ENCODE measurements at regions not wholly inside any gene's neighbourhood (a gene's known extent, or its start where the extent isn't known, plus 50 kb on each side); places are given as distances from the start of the nearest gene placed in this dataset.

DNA sequence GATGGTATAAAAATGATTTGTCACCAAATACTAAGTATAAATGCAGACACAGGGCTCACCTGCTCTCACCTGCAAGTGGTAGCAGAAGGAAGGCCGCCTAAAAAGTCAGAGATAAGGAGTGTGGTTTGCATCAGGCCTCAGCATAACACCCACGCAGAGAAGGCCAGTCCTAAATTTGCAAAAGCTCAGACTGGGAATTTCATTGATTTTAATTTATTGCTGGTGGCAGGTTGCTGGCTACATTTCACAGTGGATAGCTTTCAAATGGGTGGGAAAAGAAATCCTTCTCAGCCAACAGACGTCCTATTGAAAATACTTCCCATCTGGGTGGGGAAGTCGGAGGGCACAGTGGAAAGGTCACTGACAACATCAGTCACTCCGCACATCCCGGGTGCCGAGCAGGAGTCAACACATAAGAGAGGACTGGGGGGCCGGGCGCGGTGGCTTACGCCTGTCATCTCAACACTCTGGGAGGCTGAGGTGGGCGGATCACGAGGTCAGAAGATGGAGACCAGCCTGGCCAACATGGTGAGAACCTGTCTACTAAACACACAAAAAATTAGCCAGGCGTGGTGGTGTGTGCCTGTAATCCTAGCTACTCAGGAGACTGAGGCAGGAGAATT is 561.8 kb upstream of the MKI67 start:
- no peak overlapping the region for H3K4me3 ChIP-seq (ENCODE audit: low read depth, low read length)
- DNase-seq (ENCODE audit: low read depth) = no peak
- TF ChIP-seq, protein P1, sequence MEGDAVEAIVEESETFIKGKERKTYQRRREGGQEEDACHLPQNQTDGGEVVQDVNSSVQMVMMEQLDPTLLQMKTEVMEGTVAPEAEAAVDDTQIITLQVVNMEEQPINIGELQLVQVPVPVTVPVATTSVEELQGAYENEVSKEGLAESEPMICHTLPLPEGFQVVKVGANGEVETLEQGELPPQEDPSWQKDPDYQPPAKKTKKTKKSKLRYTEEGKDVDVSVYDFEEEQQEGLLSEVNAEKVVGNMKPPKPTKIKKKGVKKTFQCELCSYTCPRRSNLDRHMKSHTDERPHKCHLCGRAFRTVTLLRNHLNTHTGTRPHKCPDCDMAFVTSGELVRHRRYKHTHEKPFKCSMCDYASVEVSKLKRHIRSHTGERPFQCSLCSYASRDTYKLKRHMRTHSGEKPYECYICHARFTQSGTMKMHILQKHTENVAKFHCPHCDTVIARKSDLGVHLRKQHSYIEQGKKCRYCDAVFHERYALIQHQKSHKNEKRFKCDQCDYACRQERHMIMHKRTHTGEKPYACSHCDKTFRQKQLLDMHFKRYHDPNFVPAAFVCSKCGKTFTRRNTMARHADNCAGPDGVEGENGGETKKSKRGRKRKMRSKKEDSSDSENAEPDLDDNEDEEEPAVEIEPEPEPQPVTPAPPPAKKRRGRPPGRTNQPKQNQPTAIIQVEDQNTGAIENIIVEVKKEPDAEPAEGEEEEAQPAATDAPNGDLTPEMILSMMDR (IDR thresholded peaks at IDR 0.05; ENCODE audit: insufficient read depth, low read length) = no peak

- no peak overlapping the region for H3K4me3 ChIP-seq (ENCODE audit: low read depth, low read length)
- TF ChIP-seq, protein P1 (IDR thresholded peaks at IDR 0.05; ENCODE audit: insufficient read depth, low read length) = no peak
- DNase-seq (ENCODE audit: low read depth) = no peak
Measured at GRCh38 chr10:128689667-128690066, 563.4 kb upstream of the MKI67 start.

- no peak for DNase-seq (ENCODE audit: low read depth)
- no peak overlapping the region for H3K4me3 ChIP-seq (ENCODE audit: low read depth, low read length)
- TF ChIP-seq, protein P1 (IDR thresholded peaks at IDR 0.05; ENCODE audit: insufficient read depth, low read length) = no peak
Measured at GRCh38 chr10:128693493-128694131, 567.4 kb upstream of the MKI67 start.

DNA sequence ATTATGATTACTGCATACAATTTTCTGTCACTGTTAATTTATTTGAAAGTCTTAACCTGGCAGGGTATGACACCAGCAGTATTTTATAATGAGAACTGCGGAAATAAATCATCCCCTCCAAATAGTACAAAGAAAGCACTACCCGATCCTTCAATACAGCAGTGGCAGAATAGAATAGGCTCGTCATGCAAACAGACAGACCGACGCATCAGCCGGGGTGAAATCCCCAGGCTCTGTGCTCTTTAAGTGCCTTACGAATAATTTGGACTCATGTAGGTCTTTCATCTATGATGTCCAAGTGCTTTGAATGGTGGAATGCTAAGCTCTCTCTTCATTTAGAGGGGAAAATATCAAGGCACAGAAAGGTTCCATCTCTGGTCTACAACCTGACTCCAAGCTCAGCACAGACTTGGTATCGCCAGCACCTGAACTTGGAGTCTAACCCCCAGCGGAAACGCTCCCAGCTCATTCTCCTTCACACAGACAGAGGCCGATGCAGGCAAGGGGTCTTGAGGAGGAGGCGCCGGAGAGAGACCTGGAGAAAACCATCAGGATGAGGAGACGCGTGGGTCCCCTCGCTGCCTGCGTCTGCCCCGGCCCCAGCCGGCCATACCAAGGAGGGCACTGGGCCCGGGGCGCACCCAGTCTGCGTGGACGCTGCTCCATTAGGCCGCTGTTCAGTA is 568.1 kb upstream of the MKI67 start:
- no peak overlapping the region for H3K4me3 ChIP-seq (ENCODE audit: low read depth, low read length)
- DNase-seq (ENCODE audit: low read depth) = no peak
- TF ChIP-seq, protein P1 (IDR thresholded peaks at IDR 0.05; ENCODE audit: insufficient read depth, low read length) = no peak

DNA sequence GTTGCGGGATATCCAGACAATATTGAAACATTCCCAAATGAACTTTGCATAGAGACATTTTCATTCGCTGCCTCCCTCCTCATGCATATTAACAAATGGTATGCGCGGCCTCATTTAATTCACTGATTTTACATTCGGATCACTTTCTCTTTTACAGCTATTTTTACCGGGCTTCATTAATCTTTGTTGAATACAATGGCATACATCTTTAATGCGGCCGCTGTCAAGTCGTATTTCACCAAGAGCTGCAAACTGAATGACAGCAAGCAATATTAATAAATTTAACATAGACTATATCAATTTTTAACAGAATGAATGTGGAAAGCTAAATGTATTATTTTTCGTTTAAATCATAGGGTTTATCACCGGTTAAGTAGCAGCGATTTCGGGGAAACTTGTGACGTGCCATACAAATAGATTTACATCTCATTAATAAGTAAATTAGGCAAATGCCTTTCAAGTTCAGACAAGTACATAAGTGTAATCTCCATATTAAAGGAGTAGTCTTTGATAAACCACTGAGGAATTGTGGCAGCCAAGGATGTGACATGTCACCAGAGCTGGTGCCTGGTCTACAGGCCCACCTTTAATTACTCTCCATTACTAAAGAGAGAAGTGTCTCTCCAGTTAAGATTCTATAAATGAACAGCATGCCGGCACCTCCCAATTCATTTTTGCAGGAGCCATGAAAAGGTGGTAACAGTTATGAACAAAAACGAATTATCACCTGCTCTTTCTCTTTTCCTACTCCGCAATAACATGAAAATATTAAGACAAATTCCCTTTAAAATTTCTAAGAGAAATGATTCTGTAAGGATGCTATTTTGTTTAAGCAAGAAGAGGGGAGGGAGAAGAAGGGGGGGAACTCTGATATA is 568.9 kb upstream of the MKI67 start:
- TF ChIP-seq, protein P1 (IDR thresholded peaks at IDR 0.05; ENCODE audit: insufficient read depth, low read length) = no peak
- DNase-seq (ENCODE audit: low read depth) = no peak
- no peak overlapping the region for H3K4me3 ChIP-seq (ENCODE audit: low read depth, low read length)

DNA sequence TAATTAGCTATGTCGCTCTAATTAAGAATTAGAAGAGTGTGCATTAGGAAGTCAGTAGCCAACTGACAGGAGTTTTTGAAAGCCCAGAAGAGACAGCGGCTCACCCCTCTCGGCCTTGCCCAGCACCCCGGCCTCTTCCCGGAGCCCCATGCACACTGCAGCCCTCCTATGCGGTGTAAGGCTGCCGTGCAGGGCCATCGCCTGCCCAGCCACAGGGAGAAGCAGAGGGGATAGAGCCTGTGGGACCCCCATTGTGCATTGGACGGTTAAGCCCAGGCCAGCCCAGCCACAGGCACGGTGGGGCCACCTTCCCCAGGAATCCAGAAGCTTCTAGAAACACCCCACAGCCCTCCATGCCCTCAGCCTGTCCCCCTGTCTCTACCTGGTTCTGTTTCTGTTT is 569.7 kb upstream of the MKI67 start:
- H3K4me3 ChIP-seq (ENCODE audit: low read depth, low read length) = no peak overlapping the region
- DNase-seq (ENCODE audit: low read depth) = no peak

More for the DNA sequence above, 569.7 kb upstream of the MKI67 start:
- TF ChIP-seq, protein P1 (IDR thresholded peaks at IDR 0.05; ENCODE audit: insufficient read depth, low read length) = no peak

Data from fibroblast of the aortic adventitia (primary cell).